ENCODE measurements at regions not wholly inside any gene's neighbourhood (a gene's known extent, or its start where the extent isn't known, plus 50 kb on each side); places are given as distances from the start of the nearest gene placed in this dataset.

GRCh38 chr4:31516520-31516919 lies 796.4 kb downstream of the PCDH7 start:
- H3K4me3 ChIP-seq (ENCODE audit: low read length) = no peak overlapping the region
- TF ChIP-seq, protein P1, sequence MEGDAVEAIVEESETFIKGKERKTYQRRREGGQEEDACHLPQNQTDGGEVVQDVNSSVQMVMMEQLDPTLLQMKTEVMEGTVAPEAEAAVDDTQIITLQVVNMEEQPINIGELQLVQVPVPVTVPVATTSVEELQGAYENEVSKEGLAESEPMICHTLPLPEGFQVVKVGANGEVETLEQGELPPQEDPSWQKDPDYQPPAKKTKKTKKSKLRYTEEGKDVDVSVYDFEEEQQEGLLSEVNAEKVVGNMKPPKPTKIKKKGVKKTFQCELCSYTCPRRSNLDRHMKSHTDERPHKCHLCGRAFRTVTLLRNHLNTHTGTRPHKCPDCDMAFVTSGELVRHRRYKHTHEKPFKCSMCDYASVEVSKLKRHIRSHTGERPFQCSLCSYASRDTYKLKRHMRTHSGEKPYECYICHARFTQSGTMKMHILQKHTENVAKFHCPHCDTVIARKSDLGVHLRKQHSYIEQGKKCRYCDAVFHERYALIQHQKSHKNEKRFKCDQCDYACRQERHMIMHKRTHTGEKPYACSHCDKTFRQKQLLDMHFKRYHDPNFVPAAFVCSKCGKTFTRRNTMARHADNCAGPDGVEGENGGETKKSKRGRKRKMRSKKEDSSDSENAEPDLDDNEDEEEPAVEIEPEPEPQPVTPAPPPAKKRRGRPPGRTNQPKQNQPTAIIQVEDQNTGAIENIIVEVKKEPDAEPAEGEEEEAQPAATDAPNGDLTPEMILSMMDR (conservative IDR thresholded peaks at IDR 0.05; ENCODE audit: low read length) = no peak
- no peak for DNase-seq (ENCODE audit: low read depth)

DNA sequence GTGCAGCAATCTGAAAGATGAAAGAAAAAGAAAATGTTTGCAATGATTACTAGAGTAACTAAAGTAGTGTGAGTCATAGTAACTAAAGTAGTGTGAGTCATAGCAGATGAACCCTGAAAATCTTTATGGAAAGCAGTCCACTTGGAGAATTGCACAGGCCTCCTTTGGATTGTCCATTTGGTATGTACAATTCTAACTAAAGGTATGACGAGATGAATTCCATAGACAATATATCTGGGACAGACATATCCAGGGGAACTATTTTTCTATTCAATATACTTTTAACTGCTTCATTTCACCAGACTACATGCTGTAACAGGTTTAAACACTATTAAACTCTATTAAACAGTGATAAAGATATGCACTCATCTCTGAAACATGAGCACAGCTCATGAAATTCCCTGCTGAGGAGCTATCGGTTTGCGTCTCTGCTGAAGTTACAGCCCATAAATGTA lies 798.7 kb downstream of the PCDH7 start:
- no peak overlapping the region for H3K4me3 ChIP-seq (ENCODE audit: low read length)
- TF ChIP-seq, protein P1 (conservative IDR thresholded peaks at IDR 0.05; ENCODE audit: low read length) = no peak
- peak; percentile 1 for DNase-seq (ENCODE audit: low read depth)

DNA sequence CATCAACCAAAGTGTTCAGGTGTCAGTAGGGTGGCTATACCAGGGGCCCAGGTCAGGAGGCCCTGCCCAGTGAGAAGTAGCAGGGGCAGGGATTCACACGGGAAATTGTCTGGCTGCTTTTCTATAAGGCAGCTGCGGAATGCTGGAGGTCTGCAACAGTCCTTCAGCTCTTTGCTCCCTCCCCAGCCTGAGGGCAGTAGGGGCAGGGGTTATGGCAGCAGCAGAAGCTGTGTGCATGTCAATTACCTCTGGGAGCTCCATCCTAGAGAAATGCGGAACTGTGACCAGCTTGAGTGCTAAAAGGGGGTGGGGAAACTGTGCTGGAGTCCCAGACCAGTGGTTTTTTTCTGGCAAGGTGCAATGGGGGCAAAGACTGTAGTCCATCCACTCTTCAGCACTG lies 810.4 kb downstream of the PCDH7 start:
- H3K4me3 ChIP-seq (ENCODE audit: low read length) = no peak overlapping the region
- TF ChIP-seq, protein P1 (conservative IDR thresholded peaks at IDR 0.05; ENCODE audit: low read length) = no peak
- no peak for DNase-seq (ENCODE audit: low read depth)

- no peak for DNase-seq (ENCODE audit: low read depth)
- TF ChIP-seq, protein P1 (conservative IDR thresholded peaks at IDR 0.05; ENCODE audit: low read length) = no peak
- no peak overlapping the region for H3K4me3 ChIP-seq (ENCODE audit: low read length)
These were observed 818.7 kb downstream of the PCDH7 start for GRCh38 chr4:31538877-31539276.

DNA sequence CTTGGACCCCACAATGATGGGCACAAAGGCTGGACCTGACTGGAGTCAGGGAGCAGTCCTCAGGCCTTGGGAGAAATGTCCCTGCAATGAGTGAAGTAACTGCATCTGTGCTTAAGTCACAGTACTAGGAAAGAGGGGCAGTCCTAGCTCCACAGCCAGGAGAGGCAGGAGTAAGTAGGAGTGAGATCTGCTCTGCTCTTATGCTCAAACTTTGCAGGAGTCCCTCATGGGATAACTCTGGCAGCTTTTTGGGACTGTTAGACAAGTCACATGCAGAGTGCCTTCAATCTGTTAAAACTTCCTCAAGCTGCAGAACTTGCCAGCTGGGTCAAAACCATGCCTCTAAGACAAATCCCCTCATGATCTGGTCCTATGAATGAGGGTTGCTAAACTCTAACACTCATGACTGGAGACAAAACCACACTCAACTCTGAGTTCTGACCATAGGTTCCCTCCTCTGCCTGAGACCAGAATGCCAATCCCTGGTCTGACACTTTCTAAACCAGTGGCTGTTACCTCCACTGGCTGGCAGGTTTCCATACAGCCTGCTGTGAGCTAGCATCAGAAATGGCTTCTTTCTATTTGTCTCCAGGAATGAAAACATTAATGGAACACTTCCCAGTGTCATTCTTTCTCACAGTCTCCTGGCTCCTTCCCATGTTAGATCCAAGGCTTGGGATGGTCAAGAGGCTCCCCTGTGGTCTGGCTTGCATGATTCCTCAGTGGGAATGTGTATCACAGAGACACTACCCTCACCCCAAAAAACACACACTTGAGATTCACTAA lies 819.3 kb downstream of the PCDH7 start:
- H3K4me3 ChIP-seq (ENCODE audit: low read length) = no peak overlapping the region
- no peak for DNase-seq (ENCODE audit: low read depth)
- TF ChIP-seq, protein P1 (conservative IDR thresholded peaks at IDR 0.05; ENCODE audit: low read length) = no peak

DNA sequence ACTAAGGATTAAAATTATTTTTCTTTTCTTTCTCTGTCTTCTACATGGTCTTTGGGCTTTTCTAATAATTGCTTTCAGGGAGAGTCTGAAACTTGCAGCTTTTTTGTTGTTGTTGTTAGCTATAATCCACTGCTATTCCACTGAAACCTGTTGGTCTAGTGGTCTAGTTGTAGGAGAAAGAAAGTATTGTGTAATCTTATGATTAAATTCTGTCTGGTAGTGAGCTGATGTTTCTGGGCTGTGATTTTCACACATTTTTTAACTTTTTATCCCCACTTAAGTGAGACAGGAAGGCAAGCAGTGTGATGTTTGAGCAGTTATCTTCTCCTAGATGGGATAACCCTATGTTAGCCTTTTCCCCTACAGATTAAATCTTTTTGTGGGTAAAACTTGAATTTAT lies 825.2 kb downstream of the PCDH7 start:
- DNase-seq (ENCODE audit: low read depth) = no peak
- no peak overlapping the region for H3K4me3 ChIP-seq (ENCODE audit: low read length)
- TF ChIP-seq, protein P1 (conservative IDR thresholded peaks at IDR 0.05; ENCODE audit: low read length) = no peak

GRCh38 chr4:31545755-31546154 lies 825.6 kb downstream of the PCDH7 start:
- TF ChIP-seq, protein P1 (conservative IDR thresholded peaks at IDR 0.05; ENCODE audit: low read length) = no peak
- H3K4me3 ChIP-seq (ENCODE audit: low read length) = no peak overlapping the region
- DNase-seq (ENCODE audit: low read depth) = no peak
